OCI-LY1 (cell line): ENCODE measurements at regions not wholly inside any gene's neighbourhood (a gene's known extent, or its start where the extent isn't known, plus 50 kb on each side); places are given as distances from the start of the nearest gene placed in this dataset.

Source experiments
- EZH2 ChIP-seq: fragments of 200-600 bp; sonication (generic), shearing (Covaris generic); IDR thresholded peaks from 2 replicates; pipeline ENCODE4 v1.8.0; 2017; ENCODE audit warnings: borderline replicate concordance, mixed run types, mild to moderate bottlenecking, antibody characterized with exemption, low read length, moderate library complexity, mixed read lengths
- TF ChIP-seq, protein P1 (sequence below): fragments of 200-600 bp; sonication (generic), shearing (Covaris generic); IDR thresholded peaks from 2 replicates; pipeline ENCODE4 v1.5.1; 2017; ENCODE audit warnings: mild to moderate bottlenecking, antibody characterized with exemption, low read length, moderate library complexity, mixed read lengths

DNA sequence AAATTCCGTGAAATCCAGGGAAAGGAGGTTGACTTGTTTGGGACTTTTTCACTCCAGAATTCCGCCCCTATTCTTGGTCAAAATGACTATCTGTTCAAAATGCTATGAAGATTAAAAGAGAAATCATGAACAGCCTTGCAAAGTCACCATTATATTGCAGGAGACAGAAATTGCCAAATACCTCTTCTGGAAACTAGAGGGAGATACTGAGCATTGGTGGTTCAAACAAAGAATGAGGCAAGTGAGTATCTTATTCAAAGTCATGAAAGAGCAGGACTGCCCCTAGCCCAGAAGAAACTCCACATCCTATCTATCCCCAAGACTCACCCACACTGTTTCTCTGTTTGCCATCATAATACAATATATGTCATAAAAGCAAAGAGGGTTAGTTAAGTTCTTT, 862.3 kb upstream of the POU3F3 start:
- no peak for TF ChIP-seq EZH2
- TF ChIP-seq, protein P1, sequence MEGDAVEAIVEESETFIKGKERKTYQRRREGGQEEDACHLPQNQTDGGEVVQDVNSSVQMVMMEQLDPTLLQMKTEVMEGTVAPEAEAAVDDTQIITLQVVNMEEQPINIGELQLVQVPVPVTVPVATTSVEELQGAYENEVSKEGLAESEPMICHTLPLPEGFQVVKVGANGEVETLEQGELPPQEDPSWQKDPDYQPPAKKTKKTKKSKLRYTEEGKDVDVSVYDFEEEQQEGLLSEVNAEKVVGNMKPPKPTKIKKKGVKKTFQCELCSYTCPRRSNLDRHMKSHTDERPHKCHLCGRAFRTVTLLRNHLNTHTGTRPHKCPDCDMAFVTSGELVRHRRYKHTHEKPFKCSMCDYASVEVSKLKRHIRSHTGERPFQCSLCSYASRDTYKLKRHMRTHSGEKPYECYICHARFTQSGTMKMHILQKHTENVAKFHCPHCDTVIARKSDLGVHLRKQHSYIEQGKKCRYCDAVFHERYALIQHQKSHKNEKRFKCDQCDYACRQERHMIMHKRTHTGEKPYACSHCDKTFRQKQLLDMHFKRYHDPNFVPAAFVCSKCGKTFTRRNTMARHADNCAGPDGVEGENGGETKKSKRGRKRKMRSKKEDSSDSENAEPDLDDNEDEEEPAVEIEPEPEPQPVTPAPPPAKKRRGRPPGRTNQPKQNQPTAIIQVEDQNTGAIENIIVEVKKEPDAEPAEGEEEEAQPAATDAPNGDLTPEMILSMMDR = peak; percentile 53
